Upper lobe of left lung (tissue), 6 donors: ENCODE measurements at regions not wholly inside any gene's neighbourhood (a gene's known extent, or its start where the extent isn't known, plus 50 kb on each side); places are given as distances from the start of the nearest gene placed in this dataset.
A peak's percentile ranks its signal among the peaks of the same experiment; 100 is the strongest.

Experiments used
- ATAC-seq, 2 donors: fragments of 200-7000 bp; cut with Tn5 transposase; one replicate each; pipeline ENCODE4 v1.9.1; 2022; ENCODE audit warnings: mild to moderate bottlenecking in 2 of 2, moderate library complexity in 2 of 2; ENCODE audit not compliant: low FRiP score in 2 of 2
- DNase-seq, 2 donors: peaks; one replicate each; pipeline ENCODE4 v3.0.0-alpha.2; 2019 to 2020
- H3K27ac ChIP-seq, 4 donors: fragments of 200-600 bp; sonication (generic); one replicate each; pipeline ENCODE4 v1.5.1; 2016 to 2019
- H3K27me3 ChIP-seq, 4 donors: fragments of 200-600 bp; sonication (generic); one replicate each; pipeline ENCODE4 v1.5.1; 2017 to 2019
- H3K36me3 ChIP-seq, 4 donors: fragments of 200-600 bp; sonication (generic); one replicate each; pipeline ENCODE4 v1.5.1; 2016 to 2019
- H3K4me1 ChIP-seq, 4 donors: fragments of 200-600 bp; sonication (generic); one replicate each; pipeline ENCODE4 v1.5.1; 2018 to 2019
- H3K4me3 ChIP-seq, 4 donors: fragments of 200-600 bp; sonication (generic); one replicate each; pipeline ENCODE4 v1.5.1; 2017 to 2019; ENCODE audit warnings: mild to moderate bottlenecking in 2 of 4, moderate library complexity in 1 of 4
- H3K9me3 ChIP-seq, 4 donors: fragments of 200-600 bp; sonication (generic); one replicate each; pipeline ENCODE4 v1.5.1; 2018 to 2019
- CTCF ChIP-seq, 6 experiments: fragments of 450-650 bp in 4 of 6; fragments of 200-600 bp in 2 of 6; sonication (generic) in 2 of 6; IDR thresholded peaks; one replicate each; pipeline ENCODE4 v1.5.1; 2016 to 2019; ENCODE audit warnings: antibody characterized with exemption in 6 of 6
- EP300 ChIP-seq, 4 donors: sonication (generic); formaldehyde crosslinking; IDR thresholded peaks; one replicate each; pipeline ENCODE4 v1.5.1; 2017; ENCODE audit warnings: antibody characterized with exemption in 4 of 4, control low read depth in 2 of 4
- POLR2A ChIP-seq, 4 donors: fragments of 450-650 bp; IDR thresholded peaks; one replicate each; pipeline ENCODE4 v1.5.1; 2016 to 2017; ENCODE audit warnings: antibody characterized with exemption in 4 of 4, mild to moderate bottlenecking in 2 of 4
- POLR2AphosphoS5 ChIP-seq, 2 donors: sonication (generic); formaldehyde crosslinking; IDR thresholded peaks; one replicate each; pipeline ENCODE4 v1.5.1; 2017; ENCODE audit warnings: antibody characterized with exemption in 2 of 2
- WGBS, 2 donors: methylation state at CpG; one replicate each; pipeline ENCODE4 v1.1.5; 2017 to 2018; 5-methylcytosine and 5-hydroxymethylcytosine counted together
- donor health status: DM: no; HTN: no; CAD: no; lungs with moderate emphysema.
- donor health status: DM: no; HTN: yes; CAD: no; lungs with severe emphysema.

DNA sequence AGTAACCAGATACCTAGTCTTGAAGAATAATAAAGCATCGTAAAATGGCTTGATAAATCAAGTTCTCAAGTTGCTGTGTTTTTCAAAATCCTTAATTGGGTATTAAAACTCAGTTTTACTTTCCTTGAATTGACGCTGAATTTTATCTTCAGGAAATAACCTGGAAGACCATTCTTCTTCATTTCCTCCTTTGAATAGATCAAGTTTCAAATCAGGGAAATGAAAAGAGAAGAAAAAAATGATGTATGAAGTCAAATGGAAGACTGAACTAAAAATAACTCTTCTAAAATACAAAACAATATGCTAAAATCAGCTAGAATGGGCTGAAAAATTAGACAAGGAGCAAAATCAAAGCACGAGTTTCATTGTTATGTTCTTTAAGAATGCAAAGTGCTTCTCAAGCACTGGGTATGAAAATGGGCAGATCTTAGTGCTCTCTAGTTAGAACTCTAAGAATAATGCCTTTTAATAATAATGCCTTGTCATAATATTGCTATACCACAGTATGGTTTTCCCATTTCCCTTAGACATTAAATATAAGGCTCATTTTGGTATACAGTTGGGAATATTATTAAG lies 54.6 kb upstream of the CLEC14A start:
- TF ChIP-seq EP300 (IDR thresholded peaks at IDR 0.05) = no peak
- TF ChIP-seq CTCF (IDR thresholded peaks at IDR 0.05) = no peak
- no peak for TF ChIP-seq POLR2AphosphoS5 (IDR thresholded peaks at IDR 0.05)
- H3K4me3 ChIP-seq = no peak overlapping the region
- H3K36me3 ChIP-seq = no peaks in the 10 kb centered on the region
- DNase-seq = no peak
- H3K9me3 ChIP-seq = peaks cover 0 to 4% (median 0%) of the 10 kb centered on the region in 4 donors
- 33 to 34% methylated on average over 3 of the region's 3 CpGs for WGBS, 2 donors
- ATAC-seq = no peak
- no peaks in the 10 kb centered on the region for H3K27me3 ChIP-seq
- no peaks in the 10 kb centered on the region for H3K4me1 ChIP-seq
- H3K27ac ChIP-seq = peak overlapping the region in 1 of 4 donors; percentile 67

DNA sequence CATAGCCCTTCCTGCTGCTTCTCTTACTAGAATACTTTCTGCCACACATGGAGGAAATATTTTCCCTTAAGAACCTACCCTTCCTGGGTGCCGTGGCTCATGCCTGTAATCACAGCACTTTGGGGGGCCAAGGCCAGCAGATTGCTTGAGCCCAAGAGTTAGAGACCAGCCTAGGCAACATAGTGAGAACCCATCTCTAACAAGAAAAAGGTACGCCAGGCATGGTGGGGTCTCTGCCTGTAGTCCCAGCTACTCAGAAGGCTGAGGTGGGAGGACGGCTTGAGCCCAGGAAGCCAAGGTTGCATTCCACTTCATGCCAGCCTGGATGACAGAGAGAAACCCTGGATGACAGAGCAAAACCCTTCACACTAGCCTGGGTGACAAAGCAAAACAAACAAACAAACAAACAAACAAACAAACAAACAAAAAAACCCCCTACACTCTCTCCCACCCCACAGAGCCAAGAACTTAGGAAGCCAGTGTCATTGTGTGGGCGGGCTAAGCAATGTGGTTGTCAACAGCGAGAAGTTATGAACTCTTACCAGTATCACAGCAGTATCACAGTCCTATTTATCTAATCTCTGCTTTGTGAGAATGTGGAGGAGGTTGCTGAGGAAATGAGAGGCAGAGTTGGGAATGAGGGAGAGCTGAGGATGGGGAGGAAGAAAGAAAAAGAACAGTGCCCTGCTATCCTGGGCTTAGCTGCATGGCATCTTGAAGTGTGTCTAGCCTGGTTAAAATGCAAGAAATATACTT lies 53.8 kb upstream of the CLEC14A start:
- ATAC-seq = no peak
- H3K9me3 ChIP-seq = peaks cover 0 to 4% (median 0%) of the 10 kb centered on the region in 4 donors
- no peaks in the 10 kb centered on the region for H3K36me3 ChIP-seq
- WGBS, 2 donors = 83 to 86% methylated on average over 5 of the region's 5 CpGs
- DNase-seq = no peak
- no peak overlapping the region for H3K4me3 ChIP-seq
- peak overlapping the region in 1 of 4 donors; percentile 67 for H3K27ac ChIP-seq
- H3K4me1 ChIP-seq = no peaks in the 10 kb centered on the region
- no peak for TF ChIP-seq POLR2AphosphoS5 (IDR thresholded peaks at IDR 0.05)
- TF ChIP-seq POLR2A (IDR thresholded peaks at IDR 0.05) = no peak
- TF ChIP-seq EP300 (IDR thresholded peaks at IDR 0.05) = no peak
- no peak for TF ChIP-seq CTCF (IDR thresholded peaks at IDR 0.05)
- no peaks in the 10 kb centered on the region for H3K27me3 ChIP-seq
